ENCODE measurements at regions not wholly inside any gene's neighbourhood (a gene's known extent, or its start where the extent isn't known, plus 50 kb on each side); places are given as distances from the start of the nearest gene placed in this dataset.
A peak's percentile ranks its signal among the peaks of the same experiment; 100 is the strongest.

DNA sequence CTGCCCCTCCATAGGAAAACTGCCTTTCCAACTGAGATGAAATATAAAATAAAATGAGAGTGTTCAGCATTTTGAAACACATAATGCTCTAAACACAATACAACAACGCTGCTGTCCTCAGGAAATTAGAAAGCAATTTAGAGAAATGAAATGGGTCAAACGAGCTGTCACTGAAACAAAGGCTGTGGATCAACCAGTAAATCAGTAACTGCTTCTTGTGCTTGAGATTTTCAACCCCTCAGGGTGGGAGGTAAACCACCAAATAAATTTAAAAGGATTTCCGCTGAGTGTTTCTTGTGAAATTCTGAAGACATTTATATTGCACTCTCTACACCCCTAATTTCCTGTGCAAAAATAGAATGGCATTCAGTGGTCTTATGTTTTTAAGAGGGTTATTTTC lies 657.1 kb upstream of the SEL1L start:
- DNase-seq, result no peak

DNA sequence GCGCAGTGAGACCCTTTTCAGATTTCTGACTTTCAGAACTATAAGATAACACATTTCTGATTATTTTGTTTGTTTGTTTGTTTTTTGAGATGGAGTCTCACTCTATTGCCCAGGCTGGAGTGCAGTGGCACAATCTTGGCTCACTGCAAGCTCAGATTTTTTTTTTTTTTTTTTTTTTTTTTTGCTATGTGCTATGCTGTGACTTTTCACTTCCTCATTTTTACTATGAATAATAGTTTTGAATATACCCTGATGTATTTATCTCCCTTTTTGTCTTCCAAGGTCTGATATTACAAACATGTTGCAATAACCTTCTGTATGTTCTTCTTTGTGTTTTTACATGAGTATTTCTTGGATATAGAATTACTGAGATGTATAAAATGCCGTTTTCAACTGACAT lies 658.7 kb upstream of the SEL1L start:
- no peak for DNase-seq

DNA sequence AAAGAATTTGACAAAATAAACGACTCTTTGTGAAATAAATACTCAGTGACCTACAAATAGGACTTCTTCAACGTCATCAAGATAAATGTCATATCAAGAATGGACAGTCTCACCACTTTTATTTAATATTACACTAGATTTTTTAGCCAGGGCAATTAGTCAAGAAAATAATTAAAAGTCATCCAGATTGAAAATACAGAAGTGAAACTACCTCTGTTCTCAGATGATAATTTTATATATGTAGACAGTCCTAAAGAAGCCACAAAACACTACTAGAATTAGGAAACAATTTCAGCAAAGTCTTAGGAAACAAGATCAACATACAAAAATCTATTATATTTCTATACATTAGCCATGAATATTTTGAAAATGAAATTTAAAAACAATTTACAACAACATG lies 689.6 kb upstream of the SEL1L start:
- DNase-seq, result no peak

DNA sequence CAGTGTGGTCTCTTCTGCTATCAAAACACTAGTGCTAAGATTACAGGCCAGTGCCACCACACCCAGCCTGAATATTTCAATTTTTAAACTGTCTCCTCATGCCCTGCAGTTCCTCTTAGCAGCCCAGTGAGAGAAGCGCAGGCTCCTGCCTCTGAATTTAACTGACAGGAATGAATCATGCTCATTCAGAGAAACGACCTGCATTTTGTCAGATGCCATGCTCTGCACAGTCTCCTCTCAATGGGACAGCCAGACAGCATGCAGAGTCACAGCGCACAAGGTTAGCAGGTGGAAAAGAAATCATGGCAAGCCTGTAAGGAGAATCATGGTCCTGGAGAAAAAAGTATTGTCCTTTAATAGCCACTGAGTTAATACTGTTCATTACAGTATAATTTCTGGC lies 691.0 kb upstream of the SEL1L start:
- no peak for DNase-seq

DNA sequence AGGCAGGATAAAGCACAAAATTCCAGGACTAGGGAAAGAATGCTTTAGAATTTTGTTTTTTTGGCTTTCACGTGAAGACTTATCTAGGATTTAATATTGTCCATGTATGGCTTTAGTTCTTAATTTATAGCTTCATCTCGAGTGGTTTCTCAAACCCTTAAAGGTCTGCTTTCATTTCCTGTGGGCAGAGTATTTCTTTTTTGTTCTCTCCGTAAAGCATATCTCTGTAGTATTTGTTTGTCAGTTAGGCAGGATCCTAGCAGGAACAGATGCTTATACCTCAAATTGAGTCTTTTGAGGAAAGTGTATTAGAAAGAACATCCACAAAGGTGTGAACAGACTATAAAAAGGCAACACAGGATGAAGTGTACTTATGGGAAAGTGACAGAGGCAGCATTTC lies 697.1 kb upstream of the SEL1L start:
- no peak for DNase-seq

DNA sequence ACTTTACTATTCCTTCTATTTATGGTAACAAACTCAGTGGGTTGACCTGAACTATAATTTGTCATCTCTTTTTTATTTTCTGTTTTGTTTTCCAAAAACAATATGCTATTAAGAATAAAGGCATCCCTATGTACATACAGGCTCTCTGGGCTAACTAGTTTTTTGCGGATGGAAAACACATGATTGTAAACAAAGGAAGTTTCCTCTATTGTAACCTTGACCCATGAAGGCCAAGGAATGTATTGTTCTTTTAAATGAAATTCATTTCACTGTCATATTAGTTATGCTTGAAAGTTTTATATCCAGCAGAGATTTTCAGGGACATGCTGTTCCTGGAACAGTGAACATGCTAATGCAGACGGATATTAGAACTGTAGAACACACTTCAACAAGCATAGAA lies 705.0 kb upstream of the SEL1L start:
- no peak for DNase-seq

DNA sequence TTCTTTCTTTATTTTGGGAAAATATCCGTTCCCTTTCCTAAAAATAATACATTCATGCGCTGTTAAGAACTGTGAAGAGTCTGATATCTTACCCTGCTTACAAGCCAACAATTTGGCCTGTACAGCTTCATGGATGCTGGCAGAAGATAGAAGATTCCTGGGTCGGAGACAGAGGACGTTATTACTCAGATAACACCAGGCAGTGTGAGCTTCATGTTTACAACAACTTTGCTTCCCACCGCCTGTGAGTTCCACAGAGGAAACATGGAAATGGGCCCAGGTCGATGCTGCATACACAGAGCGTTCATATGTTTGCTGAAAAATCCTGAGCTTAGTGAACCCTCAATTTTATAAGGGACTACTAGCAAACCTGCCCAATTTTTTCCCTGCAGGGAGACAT lies 705.6 kb upstream of the SEL1L start:
- DNase-seq, result no peak

DNA sequence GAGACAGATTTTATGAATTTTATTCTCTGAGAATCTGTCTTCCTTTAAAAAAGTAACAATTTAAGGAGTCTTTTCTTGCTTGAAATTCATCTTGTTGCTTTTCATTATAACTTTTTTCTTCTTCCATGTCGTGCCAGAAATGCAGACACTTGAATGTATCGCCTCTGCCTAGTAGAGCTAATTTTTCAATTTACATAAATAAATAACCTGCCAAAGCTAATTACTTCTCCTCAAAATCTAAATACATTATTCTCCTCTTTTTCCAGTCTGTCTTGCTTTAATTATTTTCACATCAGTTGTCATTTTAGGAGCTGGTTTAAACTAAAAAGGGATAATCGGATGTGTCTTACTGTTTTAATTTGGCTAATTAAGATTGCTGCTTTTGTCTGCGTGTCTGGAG lies 711.1 kb upstream of the SEL1L start:
- no peak for DNase-seq

DNA sequence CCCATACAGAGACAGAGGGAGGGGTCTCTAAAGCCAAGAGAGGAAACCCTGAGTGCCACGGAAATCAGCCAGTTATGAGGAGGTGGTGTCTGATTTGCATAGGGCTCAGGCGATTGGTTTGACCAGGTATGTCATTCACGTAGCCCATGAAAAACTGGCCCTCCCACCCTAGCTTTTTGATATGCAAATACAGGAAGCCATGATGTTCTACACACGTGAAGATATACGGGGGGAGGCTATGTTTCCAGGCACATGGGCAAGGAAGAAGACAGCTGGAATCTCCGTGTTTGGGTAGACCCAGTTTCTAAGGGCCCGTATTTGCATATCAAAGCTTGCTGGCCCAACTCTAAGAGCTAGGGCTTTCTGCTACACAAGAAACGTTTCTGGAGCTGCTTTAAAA lies 717.8 kb upstream of the SEL1L start:
- DNase-seq, result no peak

DNA sequence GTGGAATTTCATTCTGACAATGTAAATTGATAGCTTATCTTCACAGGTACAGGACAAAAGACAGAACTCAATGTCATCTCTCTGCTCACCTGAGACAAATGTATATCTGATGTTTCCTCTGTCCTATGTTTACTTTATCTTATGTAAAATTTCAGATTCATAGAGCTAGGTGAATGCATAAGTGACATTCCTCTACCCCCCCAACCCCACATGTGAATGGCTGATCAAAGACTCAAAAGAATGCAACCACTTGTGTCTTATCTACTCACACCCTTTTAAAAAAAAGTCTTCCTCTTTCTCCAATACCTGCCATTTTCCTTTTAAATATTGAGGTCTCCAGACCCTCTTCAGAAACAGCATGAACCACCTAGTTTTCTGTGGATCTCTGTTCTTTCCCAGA lies 736.6 kb upstream of the SEL1L start:
- DNase-seq, result no peak

DNA sequence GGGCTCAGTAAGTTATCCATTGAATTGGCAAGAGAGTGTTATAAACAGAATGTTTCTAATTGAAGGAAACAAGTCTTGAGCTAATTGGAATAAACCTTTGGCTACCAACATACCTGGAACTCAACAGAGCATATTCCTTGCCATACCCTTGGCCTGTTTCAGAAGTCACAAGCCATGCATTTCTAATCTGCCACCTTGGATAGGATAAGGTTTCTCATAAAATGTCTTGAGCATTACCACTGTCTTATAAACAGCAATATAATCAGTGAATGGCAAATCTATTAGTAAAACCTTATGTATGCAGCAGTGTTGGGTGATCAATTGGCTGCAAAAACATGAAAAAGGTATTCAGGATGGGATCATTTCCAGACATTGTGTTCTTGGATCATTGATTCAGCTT lies 765.2 kb upstream of the SEL1L start:
- no peak for DNase-seq

DNA sequence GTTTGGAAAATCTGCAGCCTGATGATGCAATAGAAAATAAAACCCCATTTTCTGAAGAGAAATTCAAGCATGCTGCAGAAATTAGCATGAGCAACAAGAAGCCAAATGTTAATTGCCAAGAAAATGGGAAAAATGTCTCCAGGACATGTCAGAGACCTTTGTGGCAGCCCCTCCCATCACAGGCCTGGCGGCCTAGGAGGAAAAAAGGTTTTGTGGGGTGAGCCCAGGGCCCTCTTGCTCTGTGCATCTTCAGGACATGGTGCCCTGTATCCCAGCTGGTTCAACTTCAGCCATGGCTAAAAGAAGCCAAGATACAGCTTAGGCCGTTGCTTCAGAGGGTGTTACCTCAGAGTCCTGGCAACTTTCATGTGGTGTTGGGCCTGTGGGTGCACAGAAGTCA lies 775.5 kb upstream of the SEL1L start:
- DNase-seq, result no peak

DNA sequence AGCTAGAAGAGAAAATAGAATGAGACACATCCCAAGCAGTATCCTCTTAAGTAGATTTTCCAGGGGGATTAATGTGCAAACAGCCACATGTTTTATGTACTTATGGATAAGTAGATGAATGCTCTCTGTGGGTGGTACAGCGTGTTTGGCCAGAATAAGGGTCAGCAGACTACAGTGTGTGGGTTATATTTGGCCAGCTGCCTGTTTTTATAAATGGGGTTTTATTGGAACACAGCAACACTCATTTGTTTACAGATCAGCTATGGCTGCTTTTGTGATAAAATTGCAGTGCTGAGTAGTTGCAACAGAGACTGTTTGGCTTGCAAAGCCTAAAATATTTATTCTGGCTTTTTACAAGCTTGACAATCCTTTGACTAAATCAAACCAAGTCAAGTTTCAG lies 780.2 kb upstream of the SEL1L start:
- peak; percentile 51 to 69 for DNase-seq

DNA sequence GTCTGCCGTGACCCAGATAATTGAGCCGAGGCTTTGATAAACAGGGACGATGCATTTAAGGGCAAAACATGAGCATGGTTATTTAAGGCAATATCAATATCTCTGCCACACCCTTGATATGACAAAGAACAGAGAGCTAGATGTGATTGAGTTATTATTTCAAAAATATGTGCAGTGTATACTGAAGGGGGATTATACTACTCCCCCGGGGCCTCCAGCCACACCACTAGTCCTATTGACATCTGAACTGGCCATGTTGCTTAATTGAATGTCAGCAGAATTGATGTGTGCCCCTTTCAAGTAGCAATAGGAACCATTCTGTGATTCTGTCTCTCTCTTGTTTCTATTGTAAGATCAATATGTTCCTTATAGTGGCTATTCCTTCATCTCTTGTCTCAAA lies 794.8 kb upstream of the SEL1L start:
- DNase-seq, result no peak

DNA sequence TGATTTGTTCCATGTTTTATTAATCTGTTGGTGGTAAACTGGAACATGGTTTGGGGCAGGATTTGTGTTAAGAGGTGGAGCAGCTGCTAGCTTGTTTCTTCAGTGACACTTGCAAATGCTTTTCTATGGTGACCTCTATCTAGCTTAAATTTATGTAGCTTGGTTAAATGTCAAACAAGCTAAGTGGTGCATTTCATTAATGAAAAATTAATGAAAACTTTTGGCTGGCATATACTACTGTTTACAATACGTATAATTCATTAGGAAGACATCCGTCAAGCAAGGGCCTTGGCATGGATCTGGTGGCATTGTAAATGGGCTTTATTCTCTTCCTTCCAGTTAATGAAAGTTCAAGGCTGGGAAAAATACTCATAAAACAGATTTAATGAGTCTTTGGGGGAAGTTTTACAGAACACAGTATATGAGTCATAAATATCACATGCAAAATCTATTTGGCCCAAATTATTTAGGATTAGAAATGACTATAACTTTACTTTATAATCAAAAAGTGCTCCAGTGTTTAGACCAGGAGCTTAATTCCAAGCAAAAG lies 807.7 kb upstream of the SEL1L start:
- DNase-seq, result no peak

DNA sequence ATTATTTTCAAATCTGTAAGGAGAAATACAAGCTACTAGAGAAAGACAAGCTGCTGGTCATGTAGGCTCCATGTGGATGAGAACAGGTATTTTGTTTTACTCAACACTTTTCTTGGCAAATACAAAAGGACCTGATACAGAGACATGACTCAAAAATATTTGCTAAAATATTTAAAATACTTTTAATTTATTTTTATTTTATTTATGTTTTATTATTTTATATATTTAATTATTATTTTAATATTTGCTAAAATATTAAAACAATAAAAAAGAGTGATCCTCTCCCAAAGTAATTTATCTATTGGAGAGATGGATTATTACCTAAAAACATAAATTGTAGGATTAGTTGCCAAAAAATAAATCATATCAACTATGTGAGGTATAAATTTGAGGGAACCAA lies 808.9 kb upstream of the SEL1L start:
- DNase-seq, result no peak

DNA sequence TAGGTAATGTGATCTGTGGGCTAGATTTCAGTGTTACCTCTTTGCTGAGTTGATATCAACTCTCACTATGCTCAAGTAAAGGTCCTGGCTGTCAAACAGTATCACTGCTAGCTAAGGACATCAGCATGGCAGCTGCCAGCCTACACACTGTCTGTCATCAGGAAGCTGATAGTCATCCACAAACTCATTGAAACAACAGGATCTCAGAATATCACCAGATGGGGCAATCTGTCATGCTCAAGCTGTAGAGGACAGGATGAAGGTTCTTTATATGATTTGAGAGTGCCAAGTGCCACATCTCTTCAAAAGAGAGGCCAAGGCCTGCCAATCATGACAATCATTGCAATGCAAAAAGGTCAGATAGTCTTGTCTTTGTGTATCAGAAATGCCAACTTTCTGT lies 811.5 kb upstream of the SEL1L start:
- DNase-seq, result no peak

DNA sequence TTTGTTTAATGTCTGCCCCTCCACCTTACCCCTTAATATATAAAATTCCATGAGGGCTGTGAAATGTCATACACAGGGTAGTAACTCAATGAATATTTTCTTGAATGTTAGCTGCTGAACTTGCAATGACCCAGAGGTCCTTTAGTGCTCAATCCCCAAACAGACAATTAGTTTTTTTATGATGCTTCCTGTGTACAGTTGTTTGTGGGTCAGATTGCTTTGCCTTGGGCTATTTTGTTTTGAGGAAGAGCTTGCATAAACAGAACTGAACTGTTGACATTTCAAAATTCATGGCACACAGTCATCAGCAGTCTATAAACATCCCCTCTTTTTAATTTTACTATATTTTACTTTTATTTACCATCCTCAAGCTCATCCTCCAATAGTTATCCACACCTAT lies 820.5 kb upstream of the SEL1L start:
- no peak for DNase-seq

DNA sequence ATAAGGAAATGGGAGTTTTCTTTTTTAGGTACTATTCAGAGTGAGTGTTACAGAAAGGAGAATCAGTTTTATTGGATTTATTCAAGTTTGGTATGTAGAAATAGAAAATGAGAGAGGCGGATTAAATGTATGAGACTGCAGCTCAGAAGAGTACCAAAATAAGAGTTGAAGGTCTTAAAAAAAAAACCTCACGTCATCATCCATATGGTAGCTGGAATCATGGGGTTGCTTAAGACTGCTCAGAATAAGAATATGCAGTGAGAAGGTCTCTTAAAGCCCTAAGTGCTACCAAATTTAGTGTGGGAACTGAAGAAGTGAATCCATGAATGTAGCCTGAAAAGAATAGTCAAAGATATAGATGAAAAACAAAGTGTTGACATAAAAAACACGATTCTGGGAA lies 825.5 kb upstream of the SEL1L start:
- no peak for DNase-seq

DNA sequence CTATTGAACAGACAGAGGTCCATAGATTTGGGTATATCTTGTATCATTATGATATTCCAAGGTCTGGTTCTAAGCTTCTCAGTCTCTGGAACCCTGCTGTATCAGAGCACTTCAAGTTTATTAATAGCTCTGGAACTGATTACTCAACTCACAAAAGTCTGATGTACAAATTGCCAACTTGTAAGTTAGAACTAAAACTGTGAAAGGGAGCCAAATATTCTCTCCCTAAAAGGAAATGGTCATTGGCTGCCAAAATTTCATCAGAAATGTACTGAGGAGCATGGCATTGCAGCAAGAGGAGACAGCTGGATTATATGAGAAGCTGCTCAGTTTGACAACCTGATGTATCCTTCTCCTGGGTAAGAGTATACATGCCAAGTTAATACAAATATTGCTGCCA lies 828.8 kb upstream of the SEL1L start:
- DNase-seq, result no peak

DNA sequence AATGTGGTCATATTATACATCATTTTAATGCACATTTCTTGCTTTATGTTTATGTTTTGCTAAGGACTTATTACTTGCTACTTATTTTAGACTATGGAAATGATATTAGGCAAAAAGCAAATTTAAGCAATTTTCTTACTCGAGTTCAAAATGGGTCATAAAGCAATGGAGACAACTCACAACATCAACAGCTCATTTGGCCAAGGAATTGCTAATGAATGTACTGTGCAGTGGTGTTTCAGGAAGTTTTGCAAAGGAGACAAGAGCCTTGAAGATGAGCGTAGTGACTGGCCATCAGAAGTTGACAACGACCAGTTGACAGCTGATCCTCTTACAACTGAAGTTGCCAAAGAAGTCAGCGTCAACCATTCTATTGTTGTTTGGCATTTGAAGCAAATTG lies 831.8 kb upstream of the SEL1L start:
- DNase-seq, result no peak

DNA sequence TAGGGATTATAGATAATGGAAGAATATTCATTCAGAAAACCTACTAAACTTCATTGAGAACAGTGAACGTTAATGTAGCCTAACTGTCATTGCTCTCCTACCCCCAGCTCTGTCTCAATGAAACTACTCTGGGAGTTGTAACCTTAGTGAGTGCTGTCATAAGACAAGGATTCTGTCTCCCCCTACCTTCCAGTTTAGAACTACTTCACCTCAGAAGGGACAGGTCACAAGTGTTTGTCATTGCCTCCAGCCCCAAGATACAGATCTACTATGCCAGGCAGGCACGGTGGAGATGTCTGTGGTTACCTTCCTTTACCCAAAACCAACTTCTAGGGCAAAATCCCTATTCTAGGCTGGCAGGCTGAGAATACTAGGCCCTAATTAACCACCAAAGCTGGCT lies 833.1 kb upstream of the SEL1L start:
- peak in 1 of 2 experiments; percentile 3 for DNase-seq

DNA sequence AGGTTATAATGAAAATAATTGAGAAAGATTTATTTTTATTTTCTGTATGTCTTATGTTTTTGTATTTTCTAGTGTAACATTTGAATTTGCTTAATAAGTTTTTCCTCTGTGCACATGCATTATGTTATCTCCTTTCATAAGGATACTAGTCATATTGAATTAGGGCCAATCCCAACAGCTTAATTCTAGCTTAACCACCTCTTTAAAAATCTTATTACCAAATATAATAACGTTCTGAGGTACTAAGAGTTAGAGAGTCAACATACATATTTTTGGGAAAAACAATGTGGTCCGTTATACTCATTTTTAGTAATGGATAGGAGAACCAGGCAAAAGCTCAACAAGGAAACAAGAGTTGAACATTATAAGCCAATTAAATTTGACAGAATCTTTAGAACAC lies 845.6 kb upstream of the SEL1L start:
- DNase-seq, result no peak

DNA sequence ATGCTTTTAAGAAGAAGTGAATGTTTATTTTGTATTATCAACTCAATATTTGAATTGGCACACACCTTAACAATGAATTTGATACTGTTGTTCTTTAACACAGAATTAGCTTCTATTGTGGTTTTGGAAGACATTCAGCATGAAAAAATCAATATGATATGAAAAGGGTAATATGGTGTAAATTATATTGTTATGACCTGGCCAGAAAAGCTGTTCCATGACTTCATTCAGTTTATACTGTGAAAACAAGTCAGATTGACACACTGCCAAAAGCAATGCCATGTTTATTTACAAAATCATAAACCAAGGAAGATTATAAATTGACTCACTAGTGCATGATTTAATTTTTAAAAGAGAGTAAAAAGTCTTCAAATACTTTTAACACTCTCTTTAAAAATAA lies 851.4 kb upstream of the SEL1L start:
- peak; percentile 66 to 73 for DNase-seq

DNA sequence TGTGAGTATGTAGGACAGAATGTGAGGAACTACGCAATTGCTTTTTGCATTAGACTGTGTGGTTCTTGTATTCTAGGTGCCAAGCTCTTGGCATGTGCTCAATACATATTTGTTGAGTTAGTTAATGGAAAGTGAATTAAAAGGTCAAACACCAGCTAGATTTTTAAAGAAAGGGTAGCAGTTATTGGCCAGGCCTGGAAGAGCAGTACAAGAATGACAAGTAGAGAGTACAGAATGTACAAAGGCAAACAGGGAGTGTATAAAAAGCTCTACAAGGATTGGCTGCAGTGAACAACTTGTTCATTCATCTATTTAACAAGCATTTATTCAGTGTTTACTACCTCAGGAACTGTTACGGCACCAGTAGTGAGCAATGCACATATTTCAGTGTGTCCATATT lies 854.0 kb upstream of the SEL1L start:
- DNase-seq, result no peak

DNA sequence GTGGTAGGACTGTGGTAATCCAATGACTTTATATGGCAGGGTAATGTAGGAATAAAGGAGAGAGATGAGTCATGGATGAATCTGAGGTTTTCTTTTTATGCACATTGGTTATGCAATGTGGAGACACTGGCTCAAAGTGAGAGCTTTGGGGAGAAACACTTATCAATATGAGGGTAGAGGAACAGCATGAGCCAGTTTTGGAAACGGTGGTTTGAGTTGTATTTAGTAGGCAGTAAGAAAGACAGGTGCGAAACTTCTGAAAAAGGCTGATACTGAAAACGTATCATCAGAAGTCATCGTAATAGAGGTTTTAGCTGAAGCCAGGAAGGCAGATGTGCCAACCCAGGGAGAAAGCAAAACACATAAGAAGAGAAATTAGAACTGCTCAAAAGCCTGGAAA lies 854.8 kb upstream of the SEL1L start:
- DNase-seq, result no peak

Data from SHP77 (cell line).